GM19240 (cell line): ENCODE measurements at regions not wholly inside any gene's neighbourhood (a gene's known extent, or its start where the extent isn't known, plus 50 kb on each side); places are given as distances from the start of the nearest gene placed in this dataset.

ENCODE experiments used
- DNase-seq: peaks from one replicate; pipeline ENCODE4 v3.0.0; 2011; ENCODE audit warnings: low spot score; ENCODE audit not compliant: insufficient read length

GRCh38 chr17:5785338-5785737 is 201.0 kb upstream of the NLRP1 start:
- no peak for DNase-seq

DNA sequence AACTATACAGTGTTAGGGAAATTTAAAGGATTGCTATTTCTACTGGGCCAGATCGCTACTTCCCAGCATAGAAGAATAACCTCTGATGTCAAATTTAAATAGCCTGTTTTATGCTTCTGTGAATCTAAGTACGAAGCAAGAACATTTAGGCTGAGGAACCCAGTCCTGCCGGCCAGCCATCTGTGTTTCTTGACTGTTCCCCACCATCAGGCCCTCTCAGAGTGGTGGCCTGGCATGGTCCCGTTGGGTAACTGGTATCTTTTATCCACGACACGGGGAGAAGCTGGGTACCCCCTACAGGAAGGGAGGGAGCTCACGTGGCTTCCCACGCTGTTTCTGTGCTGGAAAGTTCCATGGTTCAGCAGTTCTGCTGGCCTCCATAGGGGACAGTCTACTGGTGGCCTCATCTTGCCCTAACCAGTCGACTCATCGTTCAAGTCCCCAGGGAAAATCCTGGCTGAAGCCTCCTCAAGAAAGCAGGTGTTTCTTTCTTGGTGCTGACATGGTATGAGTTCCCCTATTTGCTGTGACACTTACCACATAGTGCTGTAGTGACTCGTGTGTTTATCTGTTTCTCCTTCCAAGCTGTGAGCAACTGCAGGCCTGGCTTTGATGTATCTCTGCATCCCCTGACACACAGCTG is 201.7 kb upstream of the NLRP1 start:
- peak; percentile 31 for DNase-seq

DNA sequence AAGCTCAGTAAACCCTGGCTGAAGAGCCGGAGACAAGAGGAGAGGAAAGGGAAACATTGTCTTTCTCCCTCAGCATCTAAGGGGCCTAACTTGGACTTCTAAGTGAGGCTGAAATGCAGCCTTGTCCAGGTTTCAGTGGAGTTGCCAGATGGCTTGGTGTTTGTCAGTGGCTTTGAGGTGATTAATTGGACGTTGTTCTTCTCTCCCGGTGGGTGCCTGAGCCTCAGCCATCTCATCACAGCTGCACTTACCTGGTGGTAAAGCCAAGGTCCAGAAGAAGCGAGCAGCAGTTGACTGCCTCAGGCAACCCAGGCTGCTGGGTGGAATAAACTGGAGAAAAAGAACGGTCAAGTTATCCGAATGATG is 202.2 kb upstream of the NLRP1 start:
- no peak for DNase-seq

DNA sequence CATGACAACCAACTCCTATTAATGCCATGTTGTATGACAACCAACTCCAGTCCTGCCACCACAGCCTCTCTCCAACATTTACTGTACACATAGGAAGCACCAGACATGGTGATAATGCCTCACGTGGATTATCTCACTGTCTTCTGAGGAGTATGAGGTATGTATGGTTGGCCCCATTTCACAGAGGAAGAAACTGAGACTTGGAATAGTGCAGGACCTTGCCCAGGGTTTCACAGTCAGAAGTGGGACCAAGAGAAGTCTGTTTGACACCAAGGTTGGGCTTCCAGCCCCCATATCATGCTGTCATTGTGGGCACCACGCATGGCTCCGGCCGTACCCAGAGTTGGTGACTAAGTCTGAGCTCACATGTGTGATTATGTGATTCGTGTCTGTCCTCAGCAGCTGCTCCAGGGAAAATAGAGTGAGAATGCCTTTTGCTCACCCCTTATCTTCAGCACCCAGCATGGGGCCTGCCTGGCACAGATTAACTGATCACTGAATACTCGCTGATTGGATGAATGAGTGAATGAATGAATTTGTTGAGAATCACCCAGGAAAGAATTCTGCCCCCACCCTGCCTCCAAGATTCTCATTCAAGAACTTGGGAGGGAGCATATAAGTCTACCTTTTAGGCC is 204.1 kb upstream of the NLRP1 start:
- no peak for DNase-seq

- DNase-seq: no peak
Measured at GRCh38 chr17:5789528-5789927, 205.2 kb upstream of the NLRP1 start.

- no peak for DNase-seq
Measured at GRCh38 chr17:5793157-5793556, 208.8 kb upstream of the NLRP1 start.

GRCh38 chr17:5793899-5794298 is 209.6 kb upstream of the NLRP1 start:
- no peak for DNase-seq

DNA sequence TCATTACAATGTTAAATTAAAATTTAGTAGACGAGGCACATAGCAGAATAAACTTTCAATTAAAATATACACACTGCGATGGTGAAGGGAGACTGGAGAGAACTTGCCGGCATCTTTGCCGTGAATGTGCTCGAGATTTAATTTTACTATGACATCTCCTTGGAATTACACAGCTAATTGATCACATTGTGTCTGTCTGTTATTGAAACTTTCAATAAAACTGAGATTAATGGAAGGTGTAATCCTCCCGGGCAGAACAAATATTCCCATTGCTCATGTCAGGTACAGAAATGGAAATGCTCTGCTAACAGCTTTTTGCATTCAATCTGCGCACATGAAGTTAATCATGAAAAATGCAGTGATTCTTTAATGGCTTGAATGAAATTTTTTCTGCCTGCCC is 210.1 kb upstream of the NLRP1 start:
- no peak for DNase-seq

GRCh38 chr17:5794881-5795506 is 210.7 kb upstream of the NLRP1 start:
- DNase-seq: no peak

DNA sequence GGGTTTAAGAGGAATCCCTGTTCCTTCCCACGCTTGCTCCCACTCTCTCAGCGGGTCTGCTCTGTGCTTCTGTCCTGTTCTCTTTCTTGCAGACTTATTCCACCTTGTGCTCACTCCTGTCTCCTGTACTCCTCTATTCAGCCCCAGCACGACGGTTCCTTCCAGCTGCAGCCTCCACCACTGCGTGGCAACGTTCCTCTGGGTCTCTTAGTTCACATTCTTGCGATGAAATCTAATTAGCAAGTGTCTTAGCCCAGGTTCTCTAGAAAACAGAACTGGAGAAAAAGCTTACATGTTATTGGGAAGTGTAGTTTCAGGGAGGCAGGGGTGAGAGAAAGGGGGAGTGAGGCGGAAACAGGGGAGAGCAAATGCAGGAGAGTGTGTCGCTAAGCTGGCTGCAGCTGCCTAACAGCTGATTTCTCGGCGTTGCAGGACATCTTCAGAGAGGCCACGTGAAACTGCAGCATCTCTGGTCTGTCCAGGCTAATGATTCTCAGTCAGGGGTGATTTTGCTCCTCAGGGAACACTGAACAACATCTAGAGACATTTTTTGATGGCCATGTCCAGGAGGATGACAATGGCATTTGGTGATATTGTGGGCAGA is 213.2 kb upstream of the NLRP1 start:
- no peak for DNase-seq

- DNase-seq: no peak
Measured at GRCh38 chr17:5798094-5798493, 213.8 kb upstream of the NLRP1 start.

GRCh38 chr17:5800131-5800530 is 215.8 kb upstream of the NLRP1 start:
- no peak for DNase-seq

GRCh38 chr17:5800646-5801045 is 216.3 kb upstream of the NLRP1 start:
- DNase-seq: no peak

DNA sequence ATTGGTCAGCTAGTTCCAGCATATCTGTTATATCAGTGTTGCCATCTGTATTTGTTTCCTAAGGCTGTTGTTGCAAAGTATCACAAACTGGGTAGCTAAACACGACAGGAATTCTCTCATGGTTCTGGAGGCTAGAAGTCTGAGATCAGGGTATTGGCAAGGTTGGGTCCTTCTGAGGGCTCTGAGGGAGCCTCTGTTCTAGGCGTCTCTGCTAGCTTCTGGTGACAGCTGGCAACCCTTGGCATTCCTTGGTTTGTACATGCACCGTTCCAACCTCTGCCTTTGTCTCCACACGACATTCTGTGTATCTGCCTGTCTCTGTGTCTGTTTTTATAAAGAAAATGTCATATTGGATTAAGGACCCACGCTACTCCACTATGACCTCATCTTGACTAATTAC is 219.9 kb upstream of the NLRP1 start:
- no peak for DNase-seq

GRCh38 chr17:5809056-5809455 is 224.7 kb upstream of the NLRP1 start:
- DNase-seq: no peak

- DNase-seq: no peak
Measured at GRCh38 chr17:5809580-5810188, 225.4 kb upstream of the NLRP1 start.

- DNase-seq: no peak
Measured at GRCh38 chr17:5812590-5812989, 228.3 kb upstream of the NLRP1 start.

DNA sequence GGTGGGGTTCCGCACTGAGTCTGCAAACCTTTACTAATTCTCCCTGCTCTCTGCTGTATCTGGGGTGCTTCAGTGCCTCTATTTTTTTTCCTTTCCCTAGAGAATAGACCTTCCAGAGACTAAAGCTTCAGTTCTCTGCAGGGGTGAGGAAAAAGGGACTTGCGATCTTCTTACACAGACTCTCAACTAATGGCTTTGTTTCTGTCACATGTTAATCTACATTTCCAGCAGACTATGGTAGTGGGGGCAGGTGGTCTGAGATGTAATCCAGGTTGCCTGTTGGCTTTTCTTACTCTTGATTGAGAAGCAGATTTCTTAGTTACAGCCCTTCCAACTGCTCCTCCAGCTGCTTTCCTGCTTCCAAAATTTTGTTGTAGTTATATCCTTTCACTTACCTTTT is 229.0 kb upstream of the NLRP1 start:
- DNase-seq: no peak

DNA sequence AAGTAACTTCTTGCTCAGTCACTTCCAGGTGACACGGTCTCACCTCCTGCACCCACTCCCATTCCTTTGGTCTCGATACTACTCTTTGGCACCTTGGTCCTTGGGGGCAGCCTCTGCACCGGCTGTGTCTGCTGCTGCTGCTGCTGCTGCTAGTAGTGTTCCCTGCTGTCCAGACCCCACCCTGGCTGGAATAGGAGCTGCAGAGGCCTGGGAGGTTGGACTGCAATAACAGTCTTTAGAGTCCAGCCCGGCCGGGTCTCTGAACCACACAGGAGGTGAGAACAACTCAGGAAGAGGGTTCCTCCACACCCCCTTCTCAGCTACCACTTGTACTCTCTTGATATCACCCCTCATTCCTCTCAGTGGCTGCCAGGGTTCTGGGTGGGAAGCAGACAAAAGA is 231.1 kb upstream of the NLRP1 start:
- no peak for DNase-seq

DNA sequence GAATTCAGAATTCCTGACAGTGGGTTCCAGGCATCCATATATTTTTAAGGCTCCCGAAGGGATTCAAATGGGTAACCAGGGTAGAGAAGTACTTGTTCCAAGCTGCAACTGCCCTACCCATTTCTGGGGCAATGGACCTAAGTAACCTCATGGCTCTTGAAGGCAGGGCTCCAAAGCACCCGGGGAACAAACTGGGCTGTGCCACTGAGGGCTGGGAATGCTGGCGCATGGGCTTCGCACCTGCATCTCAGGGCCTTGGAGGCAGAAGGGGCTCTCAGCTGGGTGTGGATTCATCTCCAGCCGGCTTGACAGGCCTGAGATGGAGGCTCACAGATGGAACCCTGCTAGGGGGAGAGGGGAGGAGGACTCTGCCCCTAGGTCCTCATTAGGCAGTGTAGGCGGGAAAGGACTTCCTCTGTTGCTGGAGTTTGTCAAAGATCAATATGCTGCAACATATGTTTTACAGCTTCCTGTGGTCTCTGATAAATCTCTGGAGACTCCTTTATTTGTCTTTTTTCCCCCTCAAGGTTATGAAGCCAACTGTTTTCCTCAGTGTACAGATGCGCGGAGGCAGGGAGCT is 232.3 kb upstream of the NLRP1 start:
- DNase-seq: no peak

- DNase-seq: no peak
Measured at GRCh38 chr17:5817475-5818395, 233.4 kb upstream of the NLRP1 start.
